Choroid plexus epithelial cell (primary cell): ENCODE measurements at regions not wholly inside any gene's neighbourhood (a gene's known extent, or its start where the extent isn't known, plus 50 kb on each side); places are given as distances from the start of the nearest gene placed in this dataset.
"Not testable (repeated sequence)": the region's sequence is repeated elsewhere in the genome, so short reads cannot be mapped to it uniquely, and the experiment has no call there.

ENCODE experiments used
- DNase-seq: peaks from one replicate; pipeline ENCODE4 v3.0.0-alpha.2; 2010; ENCODE audit warnings: low read depth
- H3K4me3 ChIP-seq: 2 replicates; pipeline ENCODE4 v1.5.1; 2011; ENCODE audit warnings: low read depth, mild to moderate bottlenecking, control low read depth, low read length, moderate library complexity
- CTCF ChIP-seq: conservative IDR thresholded peaks from 2 replicates; pipeline ENCODE4 v1.5.1; 2011; ENCODE audit warnings: low read depth, mild to moderate bottlenecking, control low read depth, inconsistent platforms, low read length, moderate library complexity

- no peak for DNase-seq
- H3K4me3 ChIP-seq: no peak overlapping the region
- no peak for TF ChIP-seq CTCF
These were observed 500.1 kb upstream of the CCDC196 start for GRCh38 chr14:65986041-65986440.

GRCh38 chr14:65989981-65990380 lies 496.2 kb upstream of the CCDC196 start:
- TF ChIP-seq CTCF: no peak
- no peak for DNase-seq
- H3K4me3 ChIP-seq: no peak overlapping the region

DNA sequence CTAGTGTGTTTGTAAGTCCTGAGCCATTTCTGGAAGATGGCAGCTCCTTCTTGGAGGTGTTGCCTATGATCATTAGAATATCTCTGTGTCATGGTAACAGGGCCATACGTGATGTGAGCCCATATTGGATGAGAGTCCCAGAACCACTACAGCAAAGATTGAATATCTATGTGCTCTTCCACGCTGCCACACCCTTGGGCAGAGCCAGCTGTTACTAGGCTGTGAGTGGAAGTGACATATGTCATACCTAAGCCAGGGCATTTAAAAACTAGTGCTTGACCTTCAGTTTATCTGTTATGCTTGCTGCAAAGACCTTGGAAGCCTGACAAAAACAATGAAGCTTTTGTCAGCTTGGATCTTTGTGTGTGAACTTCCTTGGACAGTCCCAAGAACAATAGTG lies 495.1 kb upstream of the CCDC196 start:
- H3K4me3 ChIP-seq: no peak overlapping the region
- DNase-seq: no peak
- TF ChIP-seq CTCF: no peak

DNA sequence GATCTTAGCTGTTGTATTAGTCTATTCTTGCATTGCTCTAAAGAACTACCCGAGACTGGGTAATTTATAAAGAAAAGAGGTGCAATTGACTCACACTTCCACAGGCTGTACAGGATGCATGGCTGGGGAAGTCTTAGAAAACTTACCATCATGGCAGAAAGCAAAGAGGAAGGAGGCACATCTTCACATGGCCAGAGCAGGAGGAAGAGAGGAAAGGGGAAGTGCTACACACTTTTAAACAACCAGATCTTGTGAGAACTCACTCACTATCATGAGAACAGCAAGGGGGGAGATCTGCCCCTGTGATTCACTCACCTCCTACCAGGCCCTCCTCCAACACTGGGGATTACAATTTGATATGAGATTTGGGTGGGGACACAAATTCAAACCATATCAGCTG lies 494.2 kb upstream of the CCDC196 start:
- DNase-seq, H3K4me3 ChIP-seq: not testable (repeated sequence)

DNA sequence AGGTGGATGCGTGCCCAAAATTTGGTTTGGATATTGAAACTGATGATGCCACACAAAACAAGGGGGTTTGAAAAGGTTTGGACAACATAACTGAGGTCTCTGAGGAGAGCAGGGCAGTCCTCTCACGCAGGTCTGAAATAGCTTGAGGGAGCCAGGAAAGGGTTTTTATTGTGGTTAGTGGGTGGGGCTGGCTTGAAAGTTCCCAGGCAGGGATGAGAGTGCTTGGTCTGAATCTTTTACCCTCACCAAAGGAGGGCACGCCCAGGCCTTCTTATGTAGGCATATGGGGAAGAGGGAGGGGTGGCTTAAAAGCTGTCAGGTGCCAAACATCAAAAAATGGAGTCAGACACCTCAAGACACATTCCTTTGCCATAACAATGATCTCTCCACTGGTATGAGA lies 493.1 kb upstream of the CCDC196 start:
- no peak overlapping the region for H3K4me3 ChIP-seq
- no peak for DNase-seq
- no peak for TF ChIP-seq CTCF

- H3K4me3 ChIP-seq: no peak overlapping the region
- no peak for TF ChIP-seq CTCF
- DNase-seq: no peak
These were observed 492.2 kb upstream of the CCDC196 start for GRCh38 chr14:65993996-65994395.

DNA sequence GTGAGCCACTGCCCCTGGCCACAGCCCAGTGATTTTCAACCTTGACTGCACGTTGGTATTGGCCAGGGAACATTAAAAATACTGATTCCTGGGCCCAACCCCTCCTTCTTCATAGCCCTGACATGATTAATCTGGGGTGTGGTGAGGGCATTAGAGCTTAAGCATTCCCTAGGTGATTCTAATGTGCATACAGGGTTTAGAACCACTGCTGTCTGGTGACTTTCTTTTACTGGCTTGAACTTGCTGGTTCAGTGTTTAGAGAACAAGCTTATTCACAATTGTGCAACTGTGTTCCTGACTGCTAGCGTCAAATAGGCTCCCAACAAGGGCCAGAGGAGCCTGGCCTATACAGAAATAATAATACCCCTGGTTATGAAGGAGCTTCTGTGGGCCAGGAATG lies 488.8 kb upstream of the CCDC196 start:
- DNase-seq: no peak
- no peak for TF ChIP-seq CTCF
- no peak overlapping the region for H3K4me3 ChIP-seq

DNA sequence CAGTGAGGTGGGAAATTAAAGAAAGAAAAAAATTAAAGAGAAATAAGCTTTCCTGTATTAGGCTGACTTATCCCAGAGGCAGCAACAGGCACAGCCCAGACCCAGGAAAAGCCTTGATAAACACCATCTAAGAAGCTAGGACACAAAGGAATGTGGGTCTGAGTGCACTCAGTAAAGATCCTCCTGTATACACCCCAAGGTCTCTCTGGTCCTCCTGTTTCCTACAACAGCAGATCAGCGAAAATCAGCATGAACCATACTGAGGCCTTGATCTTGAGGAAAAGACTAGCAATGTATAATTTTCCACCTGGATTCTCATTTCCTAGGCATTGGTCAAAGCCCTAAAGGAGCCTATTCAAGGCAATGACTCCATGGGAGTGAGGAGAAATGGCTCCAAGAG lies 486.3 kb upstream of the CCDC196 start:
- no peak overlapping the region for H3K4me3 ChIP-seq
- TF ChIP-seq CTCF: no peak

More for the DNA sequence above, 486.3 kb upstream of the CCDC196 start:
- DNase-seq: no peak
